Mammary epithelial cell (primary cell): ENCODE measurements at regions not wholly inside any gene's neighbourhood (a gene's known extent, or its start where the extent isn't known, plus 50 kb on each side); places are given as distances from the start of the nearest gene placed in this dataset.

Experiments used
- CTCF ChIP-seq, 2 donors: IDR thresholded peaks in 1 of 2; conservative IDR thresholded peaks in 1 of 2; 2 replicates each; pipeline ENCODE4 v1.5.1; 2011 to 2012; ENCODE audit warnings: inconsistent platforms in 2 of 2, low read length in 2 of 2, mild to moderate bottlenecking in 2 of 2, control low read depth in 1 of 2, low read depth in 1 of 2; ENCODE audit not compliant: insufficient read depth in 1 of 2; ENCODE audit errors: extremely low read depth in 1 of 2
- EZH2 ChIP-seq: IDR thresholded peaks from 2 replicates; pipeline ENCODE4 v1.6.1; 2012; ENCODE audit warnings: low read length, inconsistent platforms, borderline replicate concordance

GRCh38 chr7:49530481-49530880 is 243.0 kb upstream of the VWC2 start:
- no peak for TF ChIP-seq CTCF (conservative IDR thresholded peaks at IDR 0.05 in 1 of 2, IDR thresholded peaks at IDR 0.05 in 1 of 2; ENCODE audit: extremely low read depth in 1 of 2, insufficient read depth in 1 of 2, low read depth in 1 of 2, low read length in 2 of 2)
- TF ChIP-seq EZH2 = no peak
